ENCODE measurements at regions not wholly inside any gene's neighbourhood (a gene's known extent, or its start where the extent isn't known, plus 50 kb on each side); places are given as distances from the start of the nearest gene placed in this dataset.

DNA sequence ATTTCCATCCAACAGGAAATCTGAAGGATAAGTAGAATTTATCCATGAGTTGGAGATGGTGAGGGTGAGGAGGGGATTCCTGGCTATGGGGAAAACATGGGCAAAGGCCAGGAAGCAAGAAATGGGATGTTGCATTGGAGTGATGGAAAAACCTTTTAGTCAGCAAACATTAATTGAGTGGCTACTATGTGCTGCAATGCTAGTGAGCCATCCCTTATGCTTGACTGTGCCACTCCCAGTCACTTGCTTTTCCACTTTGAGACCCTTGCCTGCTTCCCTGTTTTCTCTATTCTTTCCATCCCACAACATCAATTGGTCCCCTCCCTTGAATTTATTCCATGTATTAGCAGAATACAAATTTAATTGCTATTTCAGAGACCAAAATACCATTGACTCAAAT is 252.7 kb upstream of the HABP2 start:
- Histone ChIP-seq H3K36me3 (no peaks in the 10 kb centered on the region), H3K9me3 (no peaks in the 10 kb centered on the region), H3K27ac (no peak overlapping the region), H3K4me3 (no peak overlapping the region), H3K4me1 (no peaks in the 10 kb centered on the region), H3K27me3 (no peaks in the 10 kb centered on the region)
- DNase-seq (ENCODE audit: low spot score in 2 of 2) = no peak
- intact Hi-C loops (cut with DNase I) = no loop called here
- no peak for TF ChIP-seq CTCF (IDR thresholded peaks at IDR 0.05)

DNA sequence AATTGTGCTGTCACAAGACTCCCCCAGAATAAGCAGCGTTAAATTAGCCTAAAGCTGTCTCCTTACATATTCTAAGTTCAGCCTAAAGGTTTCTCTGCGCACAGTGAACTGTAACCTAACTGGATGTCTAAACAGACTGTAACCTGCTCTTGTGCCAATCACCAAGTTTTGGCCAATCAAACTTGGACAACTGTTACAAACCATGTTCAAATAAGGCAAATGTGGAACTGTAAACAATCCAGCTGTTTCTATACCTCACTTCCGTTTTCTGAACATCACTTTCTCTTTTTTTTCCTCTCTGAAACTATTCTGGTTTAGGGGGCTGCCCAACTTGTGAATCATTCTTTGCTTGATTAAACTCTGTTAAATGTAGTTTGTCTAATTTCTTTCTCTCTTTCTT is 252.2 kb upstream of the HABP2 start:
- TF ChIP-seq CTCF (IDR thresholded peaks at IDR 0.05) = no peak
- no peak overlapping the region for H3K27ac ChIP-seq
- H3K9me3 ChIP-seq = no peaks in the 10 kb centered on the region
- no peaks in the 10 kb centered on the region for H3K27me3 ChIP-seq
- H3K4me1 ChIP-seq = no peaks in the 10 kb centered on the region
- H3K36me3 ChIP-seq = no peaks in the 10 kb centered on the region
- intact Hi-C loops (cut with DNase I) = no loop called here
- no peak for DNase-seq (ENCODE audit: low spot score in 2 of 2)
- H3K4me3 ChIP-seq = no peak overlapping the region

- no peak for DNase-seq (ENCODE audit: low spot score in 2 of 2)
- H3K4me1 ChIP-seq = no peaks in the 10 kb centered on the region
- H3K27ac ChIP-seq = no peak overlapping the region
- H3K9me3 ChIP-seq = no peaks in the 10 kb centered on the region
- intact Hi-C loops (cut with DNase I) = no loop called here
- H3K36me3 ChIP-seq = no peaks in the 10 kb centered on the region
- TF ChIP-seq CTCF (IDR thresholded peaks at IDR 0.05) = no peak
- H3K4me3 ChIP-seq = no peak overlapping the region
- H3K27me3 ChIP-seq = no peaks in the 10 kb centered on the region
Measured at GRCh38 chr10:113301342-113301984, 251.4 kb upstream of the HABP2 start.

DNA sequence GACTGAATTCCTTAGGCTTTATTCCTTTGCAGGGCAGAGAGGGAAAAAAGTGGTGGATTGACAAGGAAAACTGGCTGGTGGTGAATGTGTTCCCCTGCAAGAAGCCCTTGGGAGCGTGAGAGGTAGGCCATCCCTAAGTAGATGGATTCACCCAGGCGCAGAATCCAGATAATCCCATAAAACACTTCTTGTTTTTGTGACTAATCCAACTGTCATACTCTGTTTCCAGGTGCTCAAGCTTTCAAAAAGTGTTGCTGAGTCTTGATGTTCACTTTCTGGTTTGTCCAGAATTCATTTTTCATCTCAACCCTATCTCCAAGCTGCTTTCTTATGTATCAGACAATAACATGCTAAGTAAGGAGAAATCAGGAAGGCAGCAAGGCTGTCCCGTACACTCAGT is 250.8 kb upstream of the HABP2 start:
- no peaks in the 10 kb centered on the region for H3K36me3 ChIP-seq
- DNase-seq (ENCODE audit: low spot score in 2 of 2) = no peak
- H3K27ac ChIP-seq = no peak overlapping the region
- H3K4me3 ChIP-seq = no peak overlapping the region
- no peaks in the 10 kb centered on the region for H3K27me3 ChIP-seq
- TF ChIP-seq CTCF (IDR thresholded peaks at IDR 0.05) = no peak
- H3K9me3 ChIP-seq = no peaks in the 10 kb centered on the region
- no peaks in the 10 kb centered on the region for H3K4me1 ChIP-seq
- intact Hi-C loops (cut with DNase I) = no loop called here

DNA sequence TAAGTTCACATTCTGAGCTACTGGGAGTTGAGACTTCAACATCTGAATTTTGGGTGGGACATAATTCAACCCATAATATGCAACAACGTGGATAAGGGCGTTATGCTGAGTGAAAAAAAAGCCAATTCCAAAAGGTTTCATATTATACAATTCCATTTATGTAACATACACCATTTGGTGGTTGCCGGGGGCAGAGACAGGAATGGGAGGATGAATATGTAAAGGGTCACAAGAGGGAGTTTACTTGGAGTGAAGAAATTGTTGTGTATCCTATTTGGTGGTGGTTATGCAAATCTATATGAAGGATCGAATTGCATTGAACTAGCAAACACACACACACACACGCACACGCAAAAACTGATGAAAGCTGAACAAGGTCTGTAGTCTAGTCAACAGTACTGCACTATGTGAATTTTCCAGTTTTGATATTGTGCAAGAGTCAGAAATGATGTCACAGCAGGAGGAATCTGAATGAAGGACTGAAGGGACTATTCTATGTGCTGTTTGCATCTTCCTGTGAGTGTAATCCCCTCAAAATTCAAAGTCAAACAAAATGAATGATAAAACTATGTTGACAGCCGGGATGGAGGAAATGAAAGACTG is 249.2 kb upstream of the HABP2 start:
- H3K9me3 ChIP-seq = no peaks in the 10 kb centered on the region
- DNase-seq (ENCODE audit: low spot score in 2 of 2) = no peak
- intact Hi-C loops (cut with DNase I) = no loop called here
- no peaks in the 10 kb centered on the region for H3K4me1 ChIP-seq
- no peak overlapping the region for H3K4me3 ChIP-seq
- H3K36me3 ChIP-seq = no peaks in the 10 kb centered on the region
- no peaks in the 10 kb centered on the region for H3K27me3 ChIP-seq
- no peak overlapping the region for H3K27ac ChIP-seq
- TF ChIP-seq CTCF (IDR thresholded peaks at IDR 0.05) = no peak
